Transverse colon (tissue), 4 donors: ENCODE measurements at regions not wholly inside any gene's neighbourhood (a gene's known extent, or its start where the extent isn't known, plus 50 kb on each side); places are given as distances from the start of the nearest gene placed in this dataset.

Source experiments
- DNase-seq: peaks from one replicate; pipeline ENCODE4 v3.0.0-alpha.2; 2019
- H3K27ac ChIP-seq, 4 donors: fragments of 200-600 bp; sonication (generic); 2 replicates each; pipeline ENCODE4 v1.5.1; 2016 to 2018; ENCODE audit warnings: inconsistent platforms in 4 of 4
- H3K27me3 ChIP-seq: fragments of 200-600 bp; sonication (generic); 2 replicates; pipeline ENCODE4 v1.5.1; 2017; ENCODE audit warnings: inconsistent platforms
- H3K36me3 ChIP-seq, 4 donors: fragments of 200-600 bp; sonication (generic); 2 replicates each; pipeline ENCODE4 v1.5.1; 2017 to 2019; ENCODE audit warnings: inconsistent platforms in 4 of 4
- H3K4me1 ChIP-seq, 4 donors: fragments of 200-600 bp; sonication (generic); 2 replicates each; pipeline ENCODE4 v1.5.1; 2017 to 2020; ENCODE audit warnings: inconsistent platforms in 4 of 4
- H3K4me3 ChIP-seq, 4 donors: fragments of 200-600 bp; sonication (generic); 1 replicate in 1 of 4; 2 replicates in 3 of 4; pipeline versions ENCODE4 v1.5.1 to v1.6.1; 2017 to 2019; ENCODE audit warnings: inconsistent platforms in 4 of 4
- H3K9me3 ChIP-seq, 2 donors: fragments of 200-600 bp; sonication (generic); 2 replicates each; pipeline ENCODE4 v1.5.1; 2017 to 2019; ENCODE audit warnings: inconsistent platforms in 2 of 2
- EP300 ChIP-seq: sonication (generic); formaldehyde crosslinking; IDR thresholded peaks from one replicate; pipeline ENCODE4 v1.6.1; 2017; ENCODE audit warnings: antibody characterized with exemption, low read depth
- POLR2A ChIP-seq: fragments of 450-650 bp; IDR thresholded peaks from one replicate; pipeline ENCODE4 v1.6.1; 2016; ENCODE audit warnings: antibody characterized with exemption, mild to moderate bottlenecking, moderate library complexity
- POLR2AphosphoS5 ChIP-seq, 3 donors: sonication (generic); formaldehyde crosslinking; IDR thresholded peaks; one replicate each; pipeline ENCODE4 v1.6.1; 2016; ENCODE audit warnings: antibody characterized with exemption in 3 of 3
- WGBS, 2 donors: methylation state at CpG; one replicate each; pipeline ENCODE4 v1.1.5; 2018; ENCODE audit warnings: low coverage in 1 of 2; 5-methylcytosine and 5-hydroxymethylcytosine counted together
- in situ Hi-C, 4 donors: fragments of 200-750 bp; cut with MboI; loops; one replicate each; pipeline versions ENCODE4 v1.15.0 to v1.15.1; 2017; ENCODE audit warnings: low sequenced_read_pairs in 3 of 4, low pct_ligation_motif_present in 1 of 4, low pct_unique_long_range_greater_than_20kb in 1 of 4
- intact Hi-C: fragments of 100-400 bp; cut with DNase I; formaldehyde crosslinking; loops from one replicate; pipeline ENCODE4 v1.15.1; 2023; ENCODE audit warnings: low total_unique reads
- TF ChIP-seq, protein P1 (sequence below), 5 experiments: fragments of 200-600 bp in 3 of 5; fragments of 450-650 bp in 2 of 5; sonication (generic) in 3 of 5; IDR thresholded peaks; 1 replicate in 2 of 5; 2 replicates in 3 of 5; pipeline ENCODE4 v1.5.1; 2016 to 2017; ENCODE audit warnings: antibody characterized with exemption in 5 of 5, inconsistent platforms in 3 of 5, mild to moderate bottlenecking in 2 of 5, moderate library complexity in 1 of 5

DNA sequence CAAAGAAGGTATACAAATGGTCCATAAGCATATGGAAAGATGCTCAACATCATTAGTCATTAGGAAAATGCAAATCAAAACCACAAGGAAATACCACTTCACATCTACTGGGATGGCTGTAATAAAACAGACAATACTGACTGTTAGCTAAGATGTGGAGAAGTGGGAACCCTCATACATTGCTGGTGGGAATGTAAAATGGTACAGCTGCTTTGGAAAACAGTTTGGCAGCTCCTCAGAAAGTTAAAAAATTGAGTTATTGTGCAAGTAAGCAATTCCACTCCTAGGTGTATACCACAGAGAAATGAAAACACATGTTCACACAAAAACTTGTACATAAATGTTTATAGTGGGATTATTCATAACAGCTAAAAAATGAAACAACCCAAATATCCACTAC is 173.0 kb upstream of the JAG1 start:
- in situ Hi-C loops: no loop called here

DNA sequence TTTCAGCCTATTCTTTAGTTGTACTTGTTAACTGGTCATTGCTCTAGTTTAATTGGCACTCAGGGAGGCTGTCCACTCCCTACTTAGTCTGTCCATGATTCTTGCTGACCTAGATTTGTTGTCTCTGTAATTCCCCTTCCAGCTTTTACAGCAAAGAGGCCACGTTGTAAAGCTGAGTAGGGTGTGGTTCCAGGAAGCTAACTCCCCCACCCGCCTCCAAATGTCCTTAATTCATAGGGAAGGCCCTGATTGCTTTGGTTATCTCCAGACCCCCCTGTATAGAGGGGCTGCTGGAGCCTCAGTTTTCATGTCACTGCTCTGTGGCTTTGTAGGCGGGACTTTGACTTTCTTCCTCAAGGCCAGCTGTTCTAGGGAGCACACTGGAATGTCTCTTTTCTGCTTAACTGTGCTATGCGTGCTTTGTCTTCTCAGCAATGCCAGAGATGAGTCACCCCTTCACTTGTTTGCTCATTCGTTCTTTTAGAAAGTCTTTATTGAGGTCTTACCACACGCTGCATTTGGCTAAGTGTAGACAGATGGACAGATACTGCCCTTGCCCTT is 175.1 kb upstream of the JAG1 start:
- TF ChIP-seq POLR2A: no peak
- TF ChIP-seq POLR2AphosphoS5 (IDR thresholded peaks at IDR 0.05): peak in 2 of 3 donors; percentile 36
- H3K27me3 ChIP-seq: no peaks in the 10 kb centered on the region
- peak; percentile 45 for DNase-seq
- no peaks in the 10 kb centered on the region for H3K36me3 ChIP-seq
- peak overlapping the region; percentile 56 to 68 (median 68) for H3K27ac ChIP-seq
- intact Hi-C loops (no loop called here), in situ Hi-C loops (no loop called here)
- no peak overlapping the region for H3K4me3 ChIP-seq
- no peaks in the 10 kb centered on the region for H3K9me3 ChIP-seq
- 31 to 54% methylated on average over 2 to 6 of the region's 6 CpGs for WGBS, 2 donors
- peaks cover 5 to 17% (median 11%) of the 10 kb centered on the region in 4 donors for H3K4me1 ChIP-seq

More for the DNA sequence above, 173.0 kb upstream of the JAG1 start:
- peaks cover 5 to 17% (median 11%) of the 10 kb centered on the region in 4 donors for H3K4me1 ChIP-seq
- no peaks in the 10 kb centered on the region for H3K27me3 ChIP-seq
- H3K4me3 ChIP-seq: no peak overlapping the region
- no peak for DNase-seq
- no peak overlapping the region for H3K27ac ChIP-seq
- TF ChIP-seq POLR2A (no peak), POLR2AphosphoS5 (IDR thresholded peaks at IDR 0.05) (no peak), EP300 (no peak)
- TF ChIP-seq, protein P1, sequence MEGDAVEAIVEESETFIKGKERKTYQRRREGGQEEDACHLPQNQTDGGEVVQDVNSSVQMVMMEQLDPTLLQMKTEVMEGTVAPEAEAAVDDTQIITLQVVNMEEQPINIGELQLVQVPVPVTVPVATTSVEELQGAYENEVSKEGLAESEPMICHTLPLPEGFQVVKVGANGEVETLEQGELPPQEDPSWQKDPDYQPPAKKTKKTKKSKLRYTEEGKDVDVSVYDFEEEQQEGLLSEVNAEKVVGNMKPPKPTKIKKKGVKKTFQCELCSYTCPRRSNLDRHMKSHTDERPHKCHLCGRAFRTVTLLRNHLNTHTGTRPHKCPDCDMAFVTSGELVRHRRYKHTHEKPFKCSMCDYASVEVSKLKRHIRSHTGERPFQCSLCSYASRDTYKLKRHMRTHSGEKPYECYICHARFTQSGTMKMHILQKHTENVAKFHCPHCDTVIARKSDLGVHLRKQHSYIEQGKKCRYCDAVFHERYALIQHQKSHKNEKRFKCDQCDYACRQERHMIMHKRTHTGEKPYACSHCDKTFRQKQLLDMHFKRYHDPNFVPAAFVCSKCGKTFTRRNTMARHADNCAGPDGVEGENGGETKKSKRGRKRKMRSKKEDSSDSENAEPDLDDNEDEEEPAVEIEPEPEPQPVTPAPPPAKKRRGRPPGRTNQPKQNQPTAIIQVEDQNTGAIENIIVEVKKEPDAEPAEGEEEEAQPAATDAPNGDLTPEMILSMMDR (IDR thresholded peaks at IDR 0.05): no peak
- no peaks in the 10 kb centered on the region for H3K36me3 ChIP-seq
- intact Hi-C loops: no loop called here
- peaks cover 0 to under 1% of the 10 kb centered on the region in 2 donors for H3K9me3 ChIP-seq

DNA sequence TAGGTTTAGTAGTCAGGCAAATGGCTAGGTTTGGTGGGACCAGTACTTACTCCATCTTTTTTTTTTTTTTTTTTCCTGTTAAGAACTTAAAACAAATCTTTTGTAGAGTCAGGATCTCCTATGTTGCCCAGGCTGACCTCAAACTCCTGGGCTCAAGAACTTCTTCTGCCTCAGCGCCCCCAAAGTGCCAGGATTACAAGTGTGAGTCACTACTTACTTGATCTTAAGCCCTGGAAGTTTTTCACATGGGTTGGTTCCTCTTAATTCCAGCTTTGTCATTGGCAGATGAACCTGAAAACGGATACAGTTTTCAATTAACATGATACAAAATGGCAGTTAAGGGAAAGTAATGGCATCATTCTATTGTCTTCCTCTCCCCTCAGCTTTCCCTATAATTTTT is 179.4 kb upstream of the JAG1 start:
- in situ Hi-C loops: no loop called here
- Histone ChIP-seq H3K9me3 (no peaks in the 10 kb centered on the region), H3K4me1 (peaks cover 5 to 38% (median 29%) of the 10 kb centered on the region in 4 donors), H3K4me3 (no peak overlapping the region), H3K27me3 (no peaks in the 10 kb centered on the region), H3K36me3 (no peaks in the 10 kb centered on the region), H3K27ac (no peak overlapping the region)
- DNase-seq: no peak
- no peak for TF ChIP-seq EP300
- no peak for TF ChIP-seq POLR2AphosphoS5 (IDR thresholded peaks at IDR 0.05)
- TF ChIP-seq POLR2A: no peak
- TF ChIP-seq, protein P1 (IDR thresholded peaks at IDR 0.05): no peak
- WGBS, 2 donors: 83 to 95% methylated on average over 2 of the region's 2 CpGs
- intact Hi-C loops: no loop called here

DNA sequence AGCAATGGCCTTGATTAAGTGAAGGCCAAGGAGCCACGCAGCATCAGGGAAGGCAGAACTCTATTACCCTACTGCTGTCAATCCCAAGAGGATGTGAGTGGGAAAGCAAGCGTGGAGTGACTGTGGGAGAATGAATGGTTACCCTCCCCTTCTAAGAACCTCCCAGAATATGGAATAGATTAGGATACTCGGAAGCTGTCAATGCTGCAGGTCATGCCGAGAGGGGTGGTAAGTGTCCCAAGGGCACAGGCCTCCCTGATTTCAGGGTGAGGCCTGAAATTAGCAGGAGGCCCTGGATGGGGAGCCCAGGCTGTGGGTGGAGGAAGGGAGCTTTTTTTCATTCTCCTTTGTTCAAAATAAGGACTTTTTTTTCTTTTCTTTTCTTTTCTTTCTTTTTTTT is 179.9 kb upstream of the JAG1 start:
- peaks cover 0 to 32% (median 26%) of the 10 kb centered on the region in 4 donors for H3K4me1 ChIP-seq
- WGBS, 2 donors: 91% methylated on average over 4 of the region's 4 CpGs; no CpG with 5 or more reads in 1 of the 2 donors

More for the DNA sequence above, 179.9 kb upstream of the JAG1 start:
- in situ Hi-C loops (no loop called here), intact Hi-C loops (no loop called here)
- Histone ChIP-seq H3K9me3 (no peaks in the 10 kb centered on the region), H3K27ac (no peak overlapping the region), H3K4me3 (no peak overlapping the region), H3K36me3 (no peaks in the 10 kb centered on the region), H3K27me3 (no peaks in the 10 kb centered on the region)
- no peak for DNase-seq
- TF ChIP-seq POLR2AphosphoS5 (IDR thresholded peaks at IDR 0.05) (no peak), EP300 (no peak), POLR2A (no peak)
- TF ChIP-seq, protein P1 (IDR thresholded peaks at IDR 0.05): no peak
